ENCODE measurements at regions not wholly inside any gene's neighbourhood (a gene's known extent, or its start where the extent isn't known, plus 50 kb on each side); places are given as distances from the start of the nearest gene placed in this dataset.

DNA sequence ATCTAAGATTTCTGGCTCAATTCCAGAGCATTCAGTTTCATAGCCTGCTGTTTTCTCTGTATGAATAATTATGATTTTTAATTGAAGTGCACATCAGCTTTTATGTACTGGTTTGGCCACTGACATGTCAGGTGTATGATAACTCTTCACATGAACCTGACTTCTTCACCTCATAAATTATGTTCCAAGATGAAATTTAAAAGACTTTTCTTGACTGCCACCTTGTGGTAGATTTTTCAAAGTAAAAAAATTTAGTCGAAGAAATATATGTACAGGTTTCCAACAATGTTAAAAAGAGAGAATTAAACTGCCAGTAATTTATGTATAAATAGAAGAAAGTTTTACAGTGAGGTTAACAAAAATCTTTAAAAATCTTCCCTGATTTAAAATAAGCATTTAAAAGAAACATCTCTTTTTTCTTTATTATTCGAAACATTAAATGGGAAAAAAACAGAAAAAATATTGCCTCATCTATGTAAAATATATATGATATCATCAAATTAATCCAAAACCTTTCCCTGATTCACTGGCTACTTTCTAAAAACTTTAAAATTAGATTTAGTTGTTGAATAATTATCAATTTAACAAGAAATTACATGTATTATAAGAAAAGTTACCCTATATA is 124.9 kb upstream of the ATXN7L3B start:
- TF ChIP-seq, protein P1, sequence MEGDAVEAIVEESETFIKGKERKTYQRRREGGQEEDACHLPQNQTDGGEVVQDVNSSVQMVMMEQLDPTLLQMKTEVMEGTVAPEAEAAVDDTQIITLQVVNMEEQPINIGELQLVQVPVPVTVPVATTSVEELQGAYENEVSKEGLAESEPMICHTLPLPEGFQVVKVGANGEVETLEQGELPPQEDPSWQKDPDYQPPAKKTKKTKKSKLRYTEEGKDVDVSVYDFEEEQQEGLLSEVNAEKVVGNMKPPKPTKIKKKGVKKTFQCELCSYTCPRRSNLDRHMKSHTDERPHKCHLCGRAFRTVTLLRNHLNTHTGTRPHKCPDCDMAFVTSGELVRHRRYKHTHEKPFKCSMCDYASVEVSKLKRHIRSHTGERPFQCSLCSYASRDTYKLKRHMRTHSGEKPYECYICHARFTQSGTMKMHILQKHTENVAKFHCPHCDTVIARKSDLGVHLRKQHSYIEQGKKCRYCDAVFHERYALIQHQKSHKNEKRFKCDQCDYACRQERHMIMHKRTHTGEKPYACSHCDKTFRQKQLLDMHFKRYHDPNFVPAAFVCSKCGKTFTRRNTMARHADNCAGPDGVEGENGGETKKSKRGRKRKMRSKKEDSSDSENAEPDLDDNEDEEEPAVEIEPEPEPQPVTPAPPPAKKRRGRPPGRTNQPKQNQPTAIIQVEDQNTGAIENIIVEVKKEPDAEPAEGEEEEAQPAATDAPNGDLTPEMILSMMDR (IDR thresholded peaks at IDR 0.05; ENCODE audit: low read depth, low read length): peak; percentile 38
- no peak for DNase-seq (ENCODE audit: extremely low read depth, low read depth)

DNA sequence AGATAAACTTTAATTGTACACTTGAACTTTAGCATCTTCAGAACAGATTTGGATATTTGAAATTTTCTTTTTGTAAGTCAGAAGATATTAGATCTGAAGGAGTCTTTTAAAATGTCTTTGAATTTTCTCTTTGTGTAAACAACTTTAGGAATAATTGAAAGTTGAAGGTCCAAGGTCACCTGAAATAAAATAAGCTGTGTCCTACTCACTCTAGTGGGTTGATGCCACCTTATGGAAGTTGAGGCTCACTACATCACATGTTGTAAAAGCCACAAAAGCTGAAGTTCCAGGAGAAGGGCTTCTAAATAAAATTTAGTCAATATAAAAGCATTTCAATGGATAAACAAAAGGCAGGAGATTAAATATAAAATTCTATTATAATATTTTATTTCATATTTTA is 122.0 kb upstream of the ATXN7L3B start:
- no peak for DNase-seq (ENCODE audit: extremely low read depth, low read depth)
- TF ChIP-seq, protein P1 (IDR thresholded peaks at IDR 0.05; ENCODE audit: low read depth, low read length): peak; percentile 37

DNA sequence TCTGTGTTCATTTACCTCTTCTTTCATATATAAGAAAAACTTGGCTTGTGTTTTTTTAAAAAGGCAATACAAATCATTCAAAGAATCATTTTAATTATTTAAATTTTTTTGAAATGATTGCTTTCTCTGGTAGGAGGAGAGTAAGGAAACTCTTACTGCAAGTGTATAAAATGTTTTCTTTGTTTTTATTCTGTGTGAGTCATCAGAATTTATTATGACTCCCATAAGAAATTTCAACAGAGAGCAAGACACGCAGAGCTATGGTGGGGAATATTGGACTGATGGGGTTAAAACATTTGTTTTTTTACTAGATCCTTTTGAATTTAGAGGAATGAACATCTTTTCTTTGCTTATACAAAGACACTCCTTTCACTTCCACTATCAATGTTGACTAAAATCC is 119.1 kb upstream of the ATXN7L3B start:
- TF ChIP-seq, protein P1 (IDR thresholded peaks at IDR 0.05; ENCODE audit: low read depth, low read length): no peak
- no peak for DNase-seq (ENCODE audit: extremely low read depth, low read depth)

DNA sequence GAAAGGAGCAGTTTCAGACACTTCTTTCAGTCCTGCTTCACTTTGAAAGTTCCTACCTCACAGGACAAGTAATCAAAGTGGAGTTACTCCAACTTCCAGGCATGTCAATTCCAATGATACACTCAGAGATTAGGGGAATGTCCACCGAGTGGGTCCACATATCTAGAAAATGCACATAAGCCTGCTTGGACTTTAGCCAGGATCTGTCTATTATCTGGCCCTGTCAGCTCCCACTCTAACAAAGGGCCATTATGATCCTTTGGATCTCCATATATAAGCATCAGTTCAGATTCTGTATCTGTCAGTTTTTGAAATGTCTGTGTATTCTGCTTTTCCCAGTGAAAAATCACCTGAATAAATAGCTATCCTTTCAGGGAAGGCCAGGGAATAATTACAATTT is 112.9 kb upstream of the ATXN7L3B start:
- no peak for DNase-seq (ENCODE audit: extremely low read depth, low read depth)
- TF ChIP-seq, protein P1 (IDR thresholded peaks at IDR 0.05; ENCODE audit: low read depth, low read length): no peak

GRCh38 chr12:74426091-74426490 is 111.5 kb upstream of the ATXN7L3B start:
- TF ChIP-seq, protein P1 (IDR thresholded peaks at IDR 0.05; ENCODE audit: low read depth, low read length): no peak
- DNase-seq (ENCODE audit: extremely low read depth, low read depth): no peak

GRCh38 chr12:74429535-74429934 is 108.1 kb upstream of the ATXN7L3B start:
- TF ChIP-seq, protein P1 (IDR thresholded peaks at IDR 0.05; ENCODE audit: low read depth, low read length): no peak
- no peak for DNase-seq (ENCODE audit: extremely low read depth, low read depth)

GRCh38 chr12:74431801-74432200 is 105.8 kb upstream of the ATXN7L3B start:
- no peak for DNase-seq (ENCODE audit: extremely low read depth, low read depth)
- TF ChIP-seq, protein P1 (IDR thresholded peaks at IDR 0.05; ENCODE audit: low read depth, low read length): no peak

Data from AG09319 (cell line).